GM23248 (cell line): ENCODE measurements at regions not wholly inside any gene's neighbourhood (a gene's known extent, or its start where the extent isn't known, plus 50 kb on each side); places are given as distances from the start of the nearest gene placed in this dataset.

Source experiments
- DNase-seq: peaks from one replicate; pipeline ENCODE4 v3.0.0-alpha.2; 2015
- H2AFZ ChIP-seq: fragments of 200-600 bp; sonication (generic); 2 replicates; pipeline ENCODE4 v1.6.1; 2016; ENCODE audit warnings: antibody characterized with exemption
- H3F3A ChIP-seq: fragments of 200-600 bp; sonication (generic); 2 replicates; pipeline ENCODE4 v1.6.1; 2016; ENCODE audit warnings: mild to moderate bottlenecking, antibody characterized with exemption, mixed run types; ENCODE audit not compliant: insufficient read depth
- H3K27ac ChIP-seq: fragments of 200-600 bp; sonication (generic); 2 replicates; pipeline ENCODE4 v1.5.1; 2016; ENCODE audit warnings: mild to moderate bottlenecking
- H3K27me3 ChIP-seq: fragments of 200-600 bp; sonication (generic); replicated peaks from 2 replicates; pipeline ENCODE4 v1.6.1; 2016; ENCODE audit warnings: mild to moderate bottlenecking; ENCODE audit not compliant: insufficient read depth
- H3K36me3 ChIP-seq: fragments of 200-600 bp; sonication (generic); 2 replicates; pipeline ENCODE4 v1.6.1; 2016; ENCODE audit warnings: low read depth, mild to moderate bottlenecking
- H3K4me1 ChIP-seq: fragments of 200-600 bp; sonication (generic); 2 replicates; pipeline ENCODE4 v1.6.1; 2016; ENCODE audit warnings: mild to moderate bottlenecking; ENCODE audit not compliant: insufficient read depth
- H3K4me2 ChIP-seq: fragments of 200-600 bp; sonication (generic); one replicate; pipeline ENCODE4 v1.6.1; 2016; ENCODE audit warnings: mild to moderate bottlenecking; ENCODE audit not compliant: unreplicated experiment
- H3K4me3 ChIP-seq: fragments of 200-600 bp; sonication (generic); 2 replicates; pipeline ENCODE4 v1.5.1; 2016; ENCODE audit warnings: mild to moderate bottlenecking
- H3K79me2 ChIP-seq: fragments of 200-600 bp; sonication (generic); 2 replicates; pipeline ENCODE4 v1.6.1; 2016; ENCODE audit warnings: mild to moderate bottlenecking; ENCODE audit not compliant: insufficient read depth
- H3K9ac ChIP-seq: fragments of 200-600 bp; sonication (generic); 2 replicates; pipeline ENCODE4 v1.6.1; 2016; ENCODE audit warnings: mild to moderate bottlenecking
- H3K9me2 ChIP-seq: fragments of 200-600 bp; sonication (generic); 2 replicates; pipeline ENCODE4 v1.6.1; 2016; ENCODE audit warnings: mixed run types, mild to moderate bottlenecking, moderate library complexity; ENCODE audit not compliant: insufficient read depth
- H3K9me3 ChIP-seq: fragments of 200-600 bp; sonication (generic); one replicate; pipeline ENCODE4 v1.6.1; 2017; ENCODE audit warnings: low read depth
- H4K20me1 ChIP-seq: fragments of 200-600 bp; sonication (generic); 2 replicates; pipeline ENCODE4 v1.6.0; 2016; ENCODE audit not compliant: insufficient read depth
- EZH2 ChIP-seq: fragments of 200-600 bp; sonication (generic); IDR thresholded peaks from 2 replicates; pipeline ENCODE4 v1.6.1; 2018; ENCODE audit warnings: antibody characterized with exemption, mild to moderate bottlenecking; ENCODE audit not compliant: insufficient read depth, poor library complexity, severe bottlenecking
- EZH2phosphoT487 ChIP-seq: fragments of 200-600 bp; sonication (generic); IDR thresholded peaks from 2 replicates; pipeline ENCODE4 v1.6.1; 2018; ENCODE audit warnings: antibody characterized with exemption, moderate library complexity, mild to moderate bottlenecking, low read depth; ENCODE audit not compliant: insufficient read depth
- WGBS, 2 experiments: methylation state at CpG; one replicate each; pipeline ENCODE4 v1.1.6; 2015 to 2017; ENCODE audit warnings: low lambda C conversion rate in 2 of 2, low coverage in 1 of 2; ENCODE audit errors: missing lambda C conversion rate in 2 of 2; 5-methylcytosine and 5-hydroxymethylcytosine counted together
- in situ Hi-C: fragments of 300-500 bp; cut with MboI; formaldehyde crosslinking; loops from 2 replicates; pipeline ENCODE4 v1.15.0; 2020

- in situ Hi-C loops: no loop called here
- TF ChIP-seq EZH2 (no peak), EZH2phosphoT487 (no peak)
- Histone ChIP-seq H3F3A (peaks cover 34% of the 10 kb centered on the region), H3K4me3 (no peak overlapping the region), H3K9me2 (no peaks in the 10 kb centered on the region), H2AFZ (no peak overlapping the region), H3K4me2 (no peak overlapping the region), H3K4me1 (peaks cover 48% of the 10 kb centered on the region), H4K20me1 (no peaks in the 10 kb centered on the region), H3K36me3 (no peaks in the 10 kb centered on the region), H3K9me3 (no peaks in the 10 kb centered on the region), H3K79me2 (no peaks in the 10 kb centered on the region), H3K27ac (no peak overlapping the region), H3K27me3 (no peaks in the 10 kb centered on the region), H3K9ac (no peak overlapping the region)
- DNase-seq: no peak
- 83 to 85% methylated on average over 2 of the region's 2 CpGs for WGBS, 2 experiments
Measured at GRCh38 chr3:30340500-30340899, 265.9 kb upstream of the TGFBR2 start.

GRCh38 chr3:30341079-30341478 lies 265.3 kb upstream of the TGFBR2 start:
- Histone ChIP-seq H3F3A (peaks cover 40% of the 10 kb centered on the region), H3K79me2 (no peaks in the 10 kb centered on the region), H3K9ac (no peak overlapping the region), H3K27ac (peak overlapping the region; percentile 74; the same call in 1 of the 2 replicates), H3K9me2 (no peaks in the 10 kb centered on the region), H4K20me1 (no peaks in the 10 kb centered on the region), H3K4me2 (no peak overlapping the region), H3K9me3 (no peaks in the 10 kb centered on the region), H3K36me3 (no peaks in the 10 kb centered on the region), H3K27me3 (no peaks in the 10 kb centered on the region), H3K4me3 (no peak overlapping the region), H2AFZ (no peak overlapping the region), H3K4me1 (peaks cover 54% of the 10 kb centered on the region)
- no peak for TF ChIP-seq EZH2phosphoT487
- TF ChIP-seq EZH2: no peak
- no peak for DNase-seq
- WGBS, 2 experiments: 84 to 86% methylated on average over 2 of the region's 2 CpGs
- in situ Hi-C loops: no loop called here

GRCh38 chr3:30341851-30342250 lies 264.6 kb upstream of the TGFBR2 start:
- H3K79me2 ChIP-seq: no peaks in the 10 kb centered on the region
- peaks cover 48% of the 10 kb centered on the region for H3F3A ChIP-seq
- H3K36me3 ChIP-seq: no peaks in the 10 kb centered on the region
- in situ Hi-C loops: no loop called here
- no peak overlapping the region for H3K4me3 ChIP-seq
- no peak overlapping the region for H2AFZ ChIP-seq
- peak overlapping the region; percentile 26 for H3K4me2 ChIP-seq
- no peaks in the 10 kb centered on the region for H3K9me3 ChIP-seq
- H3K27me3 ChIP-seq: no peaks in the 10 kb centered on the region
- no peaks in the 10 kb centered on the region for H3K9me2 ChIP-seq
- H4K20me1 ChIP-seq: no peaks in the 10 kb centered on the region
- H3K9ac ChIP-seq: 0 out of 2 replicates have a peak overlapping the region, but pooled peaks have one; percentile 4
- peak overlapping the region; percentile 74 for H3K27ac ChIP-seq
- DNase-seq: peak; percentile 57
- TF ChIP-seq EZH2 (no peak), EZH2phosphoT487 (no peak)
- H3K4me1 ChIP-seq: peaks cover 61% of the 10 kb centered on the region
- WGBS, 2 experiments: 48 to 53% methylated on average over 1 of the region's 1 CpG

- Histone ChIP-seq H2AFZ (peak overlapping the region; percentile 19; the same call in 1 of the 2 replicates), H3K36me3 (no peaks in the 10 kb centered on the region), H3F3A (peaks cover 54% of the 10 kb centered on the region), H3K27me3 (no peaks in the 10 kb centered on the region), H3K9me3 (no peaks in the 10 kb centered on the region), H3K4me2 (peak overlapping the region; percentile 26), H4K20me1 (no peaks in the 10 kb centered on the region), H3K9me2 (no peaks in the 10 kb centered on the region), H3K79me2 (no peaks in the 10 kb centered on the region), H3K9ac (0 out of 2 replicates have a peak overlapping the region, but pooled peaks have one; percentile 4), H3K4me1 (peaks cover 68% of the 10 kb centered on the region), H3K4me3 (no peak overlapping the region), H3K27ac (peak overlapping the region; percentile 74)
- WGBS, 2 experiments: 32 to 33% methylated on average over 6 of the region's 6 CpGs
- in situ Hi-C loops: no loop called here
- peak; percentile 95 for DNase-seq
- TF ChIP-seq EZH2phosphoT487 (no peak), EZH2 (no peak)
Measured at GRCh38 chr3:30342318-30343060, 263.9 kb upstream of the TGFBR2 start.
